B cell (primary cell): ENCODE measurements at regions not wholly inside any gene's neighbourhood (a gene's known extent, or its start where the extent isn't known, plus 50 kb on each side); places are given as distances from the start of the nearest gene placed in this dataset.

Source experiments
- CTCF ChIP-seq: fragments of 200-600 bp; IDR thresholded peaks from one replicate; pipeline ENCODE4 v1.8.0; 2022; ENCODE audit warnings: antibody characterized with exemption, mild to moderate bottlenecking
- EZH2 ChIP-seq: IDR thresholded peaks from 2 replicates; pipeline ENCODE4 v1.6.1; 2012; ENCODE audit warnings: borderline replicate concordance, low read depth, mild to moderate bottlenecking, moderate library complexity, low read length; ENCODE audit not compliant: insufficient read depth, poor library complexity, severe bottlenecking

GRCh38 chr16:63057341-63057740 is 1021.1 kb upstream of the CDH8 start:
- TF ChIP-seq CTCF, result no peak
- TF ChIP-seq EZH2, result no peak
